UCSD-AML1 (cell line): ENCODE measurements at regions not wholly inside any gene's neighbourhood (a gene's known extent, or its start where the extent isn't known, plus 50 kb on each side); places are given as distances from the start of the nearest gene placed in this dataset.

Source experiments
- DNase-seq: peaks from one replicate; lab custom pipeline; 2025; ENCODE audit not compliant: unreplicated experiment; lab: John Stamatoyannopoulos, UW

- DNase-seq = no peak
Observed at GRCh38 chr2:12080360-12080759, 333.9 kb downstream of the LPIN1 start.

GRCh38 chr2:12081481-12082210, 335.2 kb downstream of the LPIN1 start:
- no peak for DNase-seq

GRCh38 chr2:12083081-12083581, 336.7 kb downstream of the LPIN1 start:
- no peak for DNase-seq

- DNase-seq = no peak
Observed at GRCh38 chr2:12083713-12084419, 337.4 kb downstream of the LPIN1 start.

- DNase-seq = no peak
Observed at GRCh38 chr2:12087175-12087574, 340.7 kb downstream of the LPIN1 start.

GRCh38 chr2:12087671-12088380, 341.4 kb downstream of the LPIN1 start:
- DNase-seq = no peak

- no peak for DNase-seq
Observed at GRCh38 chr2:12089001-12089400, 342.6 kb downstream of the LPIN1 start.

GRCh38 chr2:12089496-12089895, 343.1 kb downstream of the LPIN1 start:
- no peak for DNase-seq

- DNase-seq = no peak
Observed at GRCh38 chr2:12090072-12090471, 343.6 kb downstream of the LPIN1 start.

GRCh38 chr2:12090590-12090989, 344.2 kb downstream of the LPIN1 start:
- no peak for DNase-seq

GRCh38 chr2:12091201-12091806, 344.9 kb downstream of the LPIN1 start:
- DNase-seq = no peak

- no peak for DNase-seq
Observed at GRCh38 chr2:12094134-12094533, 347.7 kb downstream of the LPIN1 start.

GRCh38 chr2:12096051-12096787, 349.8 kb downstream of the LPIN1 start:
- DNase-seq = no peak

- no peak for DNase-seq
Observed at GRCh38 chr2:12096788-12097449, 350.5 kb downstream of the LPIN1 start.

GRCh38 chr2:12097859-12098258, 351.4 kb downstream of the LPIN1 start:
- no peak for DNase-seq

- no peak for DNase-seq
Observed at GRCh38 chr2:12099374-12099773, 352.9 kb downstream of the LPIN1 start.

- no peak for DNase-seq
Observed at GRCh38 chr2:12102679-12103078, 356.2 kb downstream of the LPIN1 start.

- DNase-seq = no peak
Observed at GRCh38 chr2:12105180-12105579, 358.7 kb downstream of the LPIN1 start.

- peak; percentile 30 for DNase-seq
Observed at GRCh38 chr2:12106440-12107080, 360.1 kb downstream of the LPIN1 start.

- no peak for DNase-seq
Observed at GRCh38 chr2:12107321-12107720, 360.9 kb downstream of the LPIN1 start.
